Esophagus muscularis mucosa (tissue), 4 donors: ENCODE measurements at regions not wholly inside any gene's neighbourhood (a gene's known extent, or its start where the extent isn't known, plus 50 kb on each side); places are given as distances from the start of the nearest gene placed in this dataset.
A peak's percentile ranks its signal among the peaks of the same experiment; 100 is the strongest.

ENCODE experiments used
- DNase-seq: peaks from one replicate; pipeline ENCODE4 v3.0.0-alpha.2; 2017; ENCODE audit errors: extremely low spot score
- H3K27ac ChIP-seq, 4 donors: fragments of 200-600 bp; sonication (generic); replicated peaks in 1 of 4; 1 replicate in 3 of 4; 2 replicates in 1 of 4; pipeline ENCODE4 v1.5.1; 2016 to 2019; ENCODE audit warnings: mild to moderate bottlenecking in 1 of 4
- H3K27me3 ChIP-seq, 4 donors: fragments of 200-600 bp; sonication (generic); one replicate each; pipeline versions ENCODE4 v1.5.1 to v1.6.0; 2016 to 2019
- H3K36me3 ChIP-seq, 4 donors: fragments of 200-600 bp; sonication (generic); one replicate each; pipeline ENCODE4 v1.5.1; 2016 to 2019
- H3K4me1 ChIP-seq, 4 donors: fragments of 200-600 bp; sonication (generic); one replicate each; pipeline ENCODE4 v1.5.1; 2016 to 2019
- H3K4me3 ChIP-seq, 4 donors: fragments of 200-600 bp; sonication (generic); 1 replicate in 2 of 4; 2 replicates in 2 of 4; pipeline ENCODE4 v1.5.1; 2016 to 2019; ENCODE audit warnings: mild to moderate bottlenecking in 4 of 4, moderate library complexity in 1 of 4
- H3K9me3 ChIP-seq, 4 donors: fragments of 200-600 bp; sonication (generic); 1 replicate in 3 of 4; 2 replicates in 1 of 4; pipeline ENCODE4 v1.5.1; 2016 to 2019
- EP300 ChIP-seq: sonication (generic); formaldehyde crosslinking; IDR thresholded peaks from one replicate; pipeline ENCODE4 v1.6.1; 2017; ENCODE audit warnings: antibody characterized with exemption
- POLR2A ChIP-seq: fragments of 450-650 bp; IDR thresholded peaks from one replicate; pipeline ENCODE4 v1.6.1; 2017; ENCODE audit warnings: antibody characterized with exemption, moderate library complexity, mild to moderate bottlenecking, low read depth
- POLR2AphosphoS5 ChIP-seq, 2 donors: sonication (generic); formaldehyde crosslinking; IDR thresholded peaks; one replicate each; pipeline ENCODE4 v1.6.1; 2017; ENCODE audit warnings: antibody characterized with exemption in 2 of 2
- WGBS: methylation state at CpG from one replicate; pipeline ENCODE4 v1.1.5; 2018; 5-methylcytosine and 5-hydroxymethylcytosine counted together
- intact Hi-C: fragments of 100-400 bp; cut with DNase I; formaldehyde crosslinking; loops from one replicate; pipeline ENCODE4 v1.15.1; 2023
- TF ChIP-seq, protein P1 (sequence below), 3 experiments: fragments of 200-600 bp in 2 of 3; fragments of 450-650 bp in 1 of 3; sonication (generic) in 2 of 3; IDR thresholded peaks; one replicate each; pipeline ENCODE4 v1.5.1; 2017 to 2019; ENCODE audit warnings: antibody characterized with exemption in 3 of 3, mild to moderate bottlenecking in 2 of 3, moderate library complexity in 1 of 3

DNA sequence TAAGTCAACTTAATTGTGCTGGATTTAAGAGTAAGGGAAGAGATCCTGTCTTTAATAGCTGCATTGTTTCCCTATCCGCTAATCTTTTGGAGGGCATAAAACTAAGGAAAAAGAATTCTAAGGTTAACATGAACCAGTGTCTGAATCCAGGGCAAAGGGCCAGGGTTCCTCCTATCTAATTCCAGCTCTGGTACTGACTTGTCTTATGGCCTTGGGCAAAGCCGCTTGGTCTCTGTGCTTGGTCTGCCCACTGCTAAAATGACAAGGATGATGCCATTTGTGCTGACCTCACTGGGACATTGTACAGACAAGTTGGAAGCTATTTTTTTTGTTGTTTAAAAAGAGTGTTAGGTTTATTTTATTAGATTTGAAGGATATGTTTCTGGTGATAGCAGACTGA lies 334.7 kb upstream of the PIK3R1 start:
- DNase-seq: no peak
- Histone ChIP-seq H3K36me3 (no peaks in the 10 kb centered on the region), H3K27ac (no peak overlapping the region), H3K27me3 (no peaks in the 10 kb centered on the region), H3K4me1 (peaks cover 0 to 17% (median 8%) of the 10 kb centered on the region in 4 donors), H3K4me3 (no peak overlapping the region), H3K9me3 (no peaks in the 10 kb centered on the region)
- intact Hi-C loops: no loop called here
- 93% methylated on average over 2 of the region's 2 CpGs for WGBS
- TF ChIP-seq EP300: no peak

DNA sequence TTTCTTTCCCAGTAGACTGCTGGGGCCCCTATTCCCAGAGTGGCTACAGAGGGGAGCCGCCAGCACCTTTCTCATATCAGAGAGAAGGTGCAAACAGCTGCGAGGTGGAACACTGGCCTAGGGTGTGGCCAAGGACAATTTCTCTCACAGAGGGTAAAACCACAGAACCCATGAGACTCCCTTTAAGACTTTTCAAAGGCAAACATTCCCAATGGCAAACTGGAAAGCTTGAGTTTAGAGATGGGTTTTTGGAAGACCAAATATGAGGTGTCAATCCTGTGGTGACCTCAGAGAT lies 335.1 kb upstream of the PIK3R1 start:
- Histone ChIP-seq H3K36me3 (no peaks in the 10 kb centered on the region), H3K9me3 (no peaks in the 10 kb centered on the region), H3K27me3 (no peaks in the 10 kb centered on the region), H3K4me3 (no peak overlapping the region), H3K27ac (no peak overlapping the region), H3K4me1 (peaks cover 0 to 17% (median 8%) of the 10 kb centered on the region in 4 donors)
- TF ChIP-seq EP300 (no peak), POLR2A (no peak)
- no peak for DNase-seq
- WGBS: 96% methylated on average over 2 of the region's 2 CpGs
- intact Hi-C loops: no loop called here

DNA sequence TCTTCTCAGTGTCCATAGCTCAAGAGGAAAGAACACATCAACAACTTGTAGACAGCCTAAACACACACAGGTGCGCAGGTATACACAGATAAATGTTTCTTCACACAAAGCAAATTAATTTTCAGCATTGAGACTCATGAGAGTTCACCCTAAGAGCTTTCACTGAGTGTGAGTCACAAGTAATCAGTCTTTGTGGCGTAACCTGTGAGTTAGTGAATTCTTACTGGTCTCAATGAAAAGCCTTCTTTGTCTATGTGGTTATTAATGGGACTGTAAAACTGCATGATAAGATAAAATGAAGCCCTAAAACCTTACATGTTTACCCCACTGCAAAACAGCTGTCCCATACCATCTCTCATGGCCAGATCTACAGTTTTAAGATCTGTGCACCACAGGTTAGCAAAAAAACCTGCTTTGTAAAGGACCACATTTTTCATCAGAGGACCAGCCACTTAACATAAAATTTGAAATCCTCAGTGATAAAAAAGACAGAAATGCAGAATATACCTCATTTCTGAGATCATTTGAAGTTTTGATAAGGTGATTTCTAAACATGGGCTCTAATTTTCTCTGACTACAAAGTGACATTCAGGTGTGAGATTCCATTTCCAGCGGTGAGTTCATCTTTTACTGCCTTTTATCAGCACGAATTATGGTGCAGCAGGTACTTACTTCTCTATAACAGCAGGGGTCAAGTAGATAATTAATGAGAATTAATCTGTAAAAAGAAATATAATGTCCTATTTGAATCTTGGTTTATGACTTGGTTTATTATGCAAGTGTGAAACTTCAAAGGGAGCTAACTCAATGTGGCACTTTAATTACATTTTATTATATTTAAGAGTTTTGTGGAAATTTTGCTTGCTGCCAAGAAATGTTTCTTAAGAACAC lies 335.7 kb upstream of the PIK3R1 start:
- no peaks in the 10 kb centered on the region for H3K27me3 ChIP-seq
- H3K4me3 ChIP-seq: no peak overlapping the region
- peaks cover 0 to 17% (median 8%) of the 10 kb centered on the region in 4 donors for H3K4me1 ChIP-seq
- H3K27ac ChIP-seq: peak overlapping the region in 3 of 4 donors; percentile 25 to 48 (median 42)
- 92% methylated on average over 4 of the region's 4 CpGs for WGBS
- no peaks in the 10 kb centered on the region for H3K36me3 ChIP-seq
- intact Hi-C loops: no loop called here
- no peaks in the 10 kb centered on the region for H3K9me3 ChIP-seq
- DNase-seq: no peak
- TF ChIP-seq, protein P1, sequence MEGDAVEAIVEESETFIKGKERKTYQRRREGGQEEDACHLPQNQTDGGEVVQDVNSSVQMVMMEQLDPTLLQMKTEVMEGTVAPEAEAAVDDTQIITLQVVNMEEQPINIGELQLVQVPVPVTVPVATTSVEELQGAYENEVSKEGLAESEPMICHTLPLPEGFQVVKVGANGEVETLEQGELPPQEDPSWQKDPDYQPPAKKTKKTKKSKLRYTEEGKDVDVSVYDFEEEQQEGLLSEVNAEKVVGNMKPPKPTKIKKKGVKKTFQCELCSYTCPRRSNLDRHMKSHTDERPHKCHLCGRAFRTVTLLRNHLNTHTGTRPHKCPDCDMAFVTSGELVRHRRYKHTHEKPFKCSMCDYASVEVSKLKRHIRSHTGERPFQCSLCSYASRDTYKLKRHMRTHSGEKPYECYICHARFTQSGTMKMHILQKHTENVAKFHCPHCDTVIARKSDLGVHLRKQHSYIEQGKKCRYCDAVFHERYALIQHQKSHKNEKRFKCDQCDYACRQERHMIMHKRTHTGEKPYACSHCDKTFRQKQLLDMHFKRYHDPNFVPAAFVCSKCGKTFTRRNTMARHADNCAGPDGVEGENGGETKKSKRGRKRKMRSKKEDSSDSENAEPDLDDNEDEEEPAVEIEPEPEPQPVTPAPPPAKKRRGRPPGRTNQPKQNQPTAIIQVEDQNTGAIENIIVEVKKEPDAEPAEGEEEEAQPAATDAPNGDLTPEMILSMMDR (IDR thresholded peaks at IDR 0.05): no peak
- TF ChIP-seq POLR2A (no peak), EP300 (no peak), POLR2AphosphoS5 (IDR thresholded peaks at IDR 0.05) (no peak)

DNA sequence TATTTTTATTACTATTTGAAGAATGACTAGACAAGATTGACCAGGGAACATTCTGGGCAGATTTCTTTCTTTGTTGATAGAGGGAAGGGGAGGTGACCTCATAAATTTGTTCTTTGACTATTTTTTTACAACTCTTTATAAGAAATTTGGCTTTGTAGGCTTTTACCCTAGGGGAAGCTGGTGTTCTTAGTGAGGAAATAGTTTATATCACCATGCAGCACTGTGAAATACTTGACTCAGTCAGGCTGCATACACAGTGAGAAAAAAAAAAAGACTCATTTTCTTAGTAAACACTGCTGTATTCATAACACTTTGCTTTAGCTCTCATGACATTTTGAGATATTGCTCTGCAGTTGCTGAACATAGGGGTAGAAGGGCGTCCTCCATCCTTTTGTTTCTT lies 336.6 kb upstream of the PIK3R1 start:
- TF ChIP-seq EP300: no peak
- TF ChIP-seq, protein P1 (IDR thresholded peaks at IDR 0.05): no peak
- no peak for TF ChIP-seq POLR2AphosphoS5 (IDR thresholded peaks at IDR 0.05)
- TF ChIP-seq POLR2A: no peak
- DNase-seq: no peak
- Histone ChIP-seq H3K4me1 (peaks cover 0 to 17% (median 8%) of the 10 kb centered on the region in 4 donors), H3K27me3 (no peaks in the 10 kb centered on the region), H3K36me3 (no peaks in the 10 kb centered on the region), H3K27ac (peak overlapping the region; percentile 2 to 48 (median 34)), H3K9me3 (no peaks in the 10 kb centered on the region), H3K4me3 (no peak overlapping the region)
- 67% methylated on average over 1 of the region's 1 CpG for WGBS
- intact Hi-C loops: no loop called here

DNA sequence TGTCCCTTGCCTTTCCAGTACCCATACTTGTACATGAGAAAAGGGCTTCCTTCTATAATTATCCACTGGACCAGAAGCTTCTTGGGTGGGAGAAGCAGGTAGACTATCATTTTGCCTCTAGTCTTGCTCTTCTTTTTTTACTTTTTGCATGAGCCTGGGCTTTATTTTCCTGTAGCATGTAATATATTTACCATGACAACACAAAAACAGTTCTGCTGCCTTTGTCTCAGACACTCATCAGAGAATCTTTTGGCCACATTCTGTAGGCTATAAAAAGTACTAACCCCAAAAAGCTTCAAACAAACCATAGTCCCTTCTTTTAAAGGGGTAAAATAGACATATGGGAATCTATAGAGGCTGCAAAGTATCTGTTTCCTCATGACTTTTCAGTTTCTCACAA lies 339.2 kb upstream of the PIK3R1 start:
- Histone ChIP-seq H3K9me3 (no peaks in the 10 kb centered on the region), H3K4me1 (peaks cover 0 to 17% (median 10%) of the 10 kb centered on the region in 4 donors), H3K36me3 (no peaks in the 10 kb centered on the region), H3K4me3 (no peak overlapping the region), H3K27ac (no peak overlapping the region), H3K27me3 (no peaks in the 10 kb centered on the region)
- no peak for DNase-seq
- TF ChIP-seq POLR2A (no peak), POLR2AphosphoS5 (IDR thresholded peaks at IDR 0.05) (no peak), EP300 (no peak)
- TF ChIP-seq, protein P1 (IDR thresholded peaks at IDR 0.05): no peak
- intact Hi-C loops: no loop called here
